HG03442 (cell line): ENCODE measurements at regions not wholly inside any gene's neighbourhood (a gene's known extent, or its start where the extent isn't known, plus 50 kb on each side); places are given as distances from the start of the nearest gene placed in this dataset.
"Not testable (repeated sequence)": the region's sequence is repeated elsewhere in the genome, so short reads cannot be mapped to it uniquely, and the experiment has no call there.

Experiments
- ATAC-seq: cut with Tn5 transposase; IDR thresholded peaks from one replicate; pipeline ENCODE4 v1.9.1; 2021; ENCODE audit warnings: mild to moderate bottlenecking, moderate library complexity; ENCODE audit not compliant: unreplicated experiment

- no peak for ATAC-seq
Measured at GRCh38 chr2:185475914-185476313, 262.7 kb upstream of the FSIP2 start.

- ATAC-seq, result no peak
Measured at GRCh38 chr2:185477452-185477851, 261.2 kb upstream of the FSIP2 start.

- no peak for ATAC-seq
Measured at GRCh38 chr2:185484602-185485001, 254.0 kb upstream of the FSIP2 start.

GRCh38 chr2:185502351-185502750 lies 236.3 kb upstream of the FSIP2 start:
- ATAC-seq, result no peak

- ATAC-seq, result no peak
Measured at GRCh38 chr2:185507719-185508118, 230.9 kb upstream of the FSIP2 start.

- ATAC-seq, result no peak
Measured at GRCh38 chr2:185510060-185510459, 228.5 kb upstream of the FSIP2 start.

- no peak for ATAC-seq
Measured at GRCh38 chr2:185511925-185512324, 226.7 kb upstream of the FSIP2 start.

- ATAC-seq, result no peak
Measured at GRCh38 chr2:185522472-185522871, 216.1 kb upstream of the FSIP2 start.

GRCh38 chr2:185524242-185524641 lies 214.4 kb upstream of the FSIP2 start:
- not testable (repeated sequence) for ATAC-seq

- ATAC-seq, result no peak
Measured at GRCh38 chr2:185526161-185526560, 212.4 kb upstream of the FSIP2 start.

- ATAC-seq, result no peak
Measured at GRCh38 chr2:185531721-185532120, 206.9 kb upstream of the FSIP2 start.

GRCh38 chr2:185537689-185538088 lies 200.9 kb upstream of the FSIP2 start:
- ATAC-seq, result no peak

- ATAC-seq, result no peak
Measured at GRCh38 chr2:185567196-185567595, 171.4 kb upstream of the FSIP2 start.

GRCh38 chr2:185567940-185568339 lies 170.7 kb upstream of the FSIP2 start:
- ATAC-seq, result no peak

- no peak for ATAC-seq
Measured at GRCh38 chr2:185578322-185578721, 160.3 kb upstream of the FSIP2 start.

GRCh38 chr2:185583058-185583816 lies 155.4 kb upstream of the FSIP2 start:
- no peak for ATAC-seq

GRCh38 chr2:185585165-185585564 lies 153.4 kb upstream of the FSIP2 start:
- not testable (repeated sequence) for ATAC-seq

GRCh38 chr2:185591276-185591675 lies 147.3 kb upstream of the FSIP2 start:
- not testable (repeated sequence) for ATAC-seq

- no peak for ATAC-seq
Measured at GRCh38 chr2:185607945-185608344, 130.7 kb upstream of the FSIP2 start.

- no peak for ATAC-seq
Measured at GRCh38 chr2:185608799-185609198, 129.8 kb upstream of the FSIP2 start.

- no peak for ATAC-seq
Measured at GRCh38 chr2:185610301-185610700, 128.3 kb upstream of the FSIP2 start.

GRCh38 chr2:185618625-185619024 lies 120.0 kb upstream of the FSIP2 start:
- ATAC-seq, result no peak

GRCh38 chr2:185625604-185626003 lies 113.0 kb upstream of the FSIP2 start:
- no peak for ATAC-seq
